ENCODE measurements at regions not wholly inside any gene's neighbourhood (a gene's known extent, or its start where the extent isn't known, plus 50 kb on each side); places are given as distances from the start of the nearest gene placed in this dataset.

DNA sequence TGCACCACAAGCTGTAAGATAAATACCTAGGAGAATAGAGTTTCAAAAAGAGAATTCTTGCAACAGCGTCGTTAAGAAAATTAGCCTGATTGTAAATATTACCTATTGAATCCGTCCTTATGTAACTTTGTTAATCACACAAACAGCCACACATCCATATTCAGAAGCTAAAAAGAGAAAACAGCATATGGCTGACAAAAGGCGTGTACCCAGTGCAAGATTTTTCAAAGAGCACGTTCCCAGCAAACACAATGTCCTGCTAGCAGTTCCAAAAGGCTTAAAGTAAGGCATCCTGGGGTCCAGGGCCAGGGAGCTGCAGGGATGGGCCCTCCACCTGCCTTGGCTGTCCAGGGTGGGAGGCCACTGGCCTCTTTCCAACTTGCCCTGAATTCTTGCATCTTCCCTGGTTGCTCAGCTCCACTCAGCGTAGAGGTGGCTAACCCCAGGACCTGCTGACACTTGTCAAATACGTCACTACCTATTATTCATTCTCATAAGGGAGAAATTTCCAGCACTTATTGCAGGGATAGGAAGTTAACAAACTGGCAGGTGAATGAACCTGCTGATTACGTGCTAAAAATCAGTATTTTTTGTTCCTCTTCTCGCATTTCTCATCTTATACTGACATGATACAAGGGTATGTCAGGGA is 102.1 kb upstream of the NEDD4L start:
- no peak for TF ChIP-seq SIRT6 (IDR thresholded peaks at IDR 0.05; ENCODE audit: low read length)
- TF ChIP-seq, protein P1, sequence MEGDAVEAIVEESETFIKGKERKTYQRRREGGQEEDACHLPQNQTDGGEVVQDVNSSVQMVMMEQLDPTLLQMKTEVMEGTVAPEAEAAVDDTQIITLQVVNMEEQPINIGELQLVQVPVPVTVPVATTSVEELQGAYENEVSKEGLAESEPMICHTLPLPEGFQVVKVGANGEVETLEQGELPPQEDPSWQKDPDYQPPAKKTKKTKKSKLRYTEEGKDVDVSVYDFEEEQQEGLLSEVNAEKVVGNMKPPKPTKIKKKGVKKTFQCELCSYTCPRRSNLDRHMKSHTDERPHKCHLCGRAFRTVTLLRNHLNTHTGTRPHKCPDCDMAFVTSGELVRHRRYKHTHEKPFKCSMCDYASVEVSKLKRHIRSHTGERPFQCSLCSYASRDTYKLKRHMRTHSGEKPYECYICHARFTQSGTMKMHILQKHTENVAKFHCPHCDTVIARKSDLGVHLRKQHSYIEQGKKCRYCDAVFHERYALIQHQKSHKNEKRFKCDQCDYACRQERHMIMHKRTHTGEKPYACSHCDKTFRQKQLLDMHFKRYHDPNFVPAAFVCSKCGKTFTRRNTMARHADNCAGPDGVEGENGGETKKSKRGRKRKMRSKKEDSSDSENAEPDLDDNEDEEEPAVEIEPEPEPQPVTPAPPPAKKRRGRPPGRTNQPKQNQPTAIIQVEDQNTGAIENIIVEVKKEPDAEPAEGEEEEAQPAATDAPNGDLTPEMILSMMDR (IDR thresholded peaks at IDR 0.05; ENCODE audit: control extremely low read depth in 1 of 3, insufficient read depth in 1 of 3, low read depth in 1 of 3, low read length in 3 of 3), result no peak
- TF ChIP-seq PHF8 (conservative IDR thresholded peaks at IDR 0.05; ENCODE audit: low read depth, low read length), result no peak
- TF ChIP-seq SIN3A (conservative IDR thresholded peaks at IDR 0.05 in 1 of 2, IDR thresholded peaks at IDR 0.05 in 1 of 2; ENCODE audit: low read depth in 1 of 2, low read length in 2 of 2), result no peak
- TF ChIP-seq POLR2A (IDR thresholded peaks at IDR 0.05; ENCODE audit: control extremely low read depth in 1 of 2, low read depth in 2 of 2, low read length in 2 of 2), result no peak
- no peak for TF ChIP-seq MAFK (IDR thresholded peaks at IDR 0.05; ENCODE audit: low read depth, low read length)
- no peak for TF ChIP-seq BACH1 (IDR thresholded peaks at IDR 0.05; ENCODE audit: low read length)
- TF ChIP-seq SIX5 (IDR thresholded peaks at IDR 0.05; ENCODE audit: low read depth, low read length), result no peak
- TF ChIP-seq TAF1 (IDR thresholded peaks at IDR 0.05; ENCODE audit: low read depth, low read length), result no peak
- TF ChIP-seq HDAC6 (IDR thresholded peaks at IDR 0.05; ENCODE audit: low read depth, low read length), result no peak
- TF ChIP-seq RBBP5 (IDR thresholded peaks at IDR 0.05; ENCODE audit: borderline replicate concordance, low read depth, low read length), result no peak
- no peak for TF ChIP-seq RXRA (IDR thresholded peaks at IDR 0.05; ENCODE audit: insufficient read depth, low read depth, low read length)
